Neural progenitor cell (in vitro differentiated cells): ENCODE measurements at regions not wholly inside any gene's neighbourhood (a gene's known extent, or its start where the extent isn't known, plus 50 kb on each side); places are given as distances from the start of the nearest gene placed in this dataset.

Experiments
- CTCF ChIP-seq: fragments of 200-600 bp; sonication (generic); IDR thresholded peaks from 2 replicates; pipeline ENCODE4 v1.5.1; 2017; ENCODE audit warnings: antibody characterized with exemption, mild to moderate bottlenecking
- EZH2 ChIP-seq: fragments of 200-600 bp; sonication (generic); IDR thresholded peaks from 2 replicates; pipeline ENCODE4 v1.6.1; 2017; ENCODE audit warnings: antibody characterized with exemption, mild to moderate bottlenecking, moderate library complexity

- TF ChIP-seq EZH2 (no peak), CTCF (no peak)
Measured at GRCh38 chr6:94953867-94954631, 623.3 kb upstream of the MANEA start.
